Left renal pelvis (tissue), 4 donors: ENCODE measurements at regions not wholly inside any gene's neighbourhood (a gene's known extent, or its start where the extent isn't known, plus 50 kb on each side); places are given as distances from the start of the nearest gene placed in this dataset.

Experiments used
- DNase-seq, 4 donors: peaks; one replicate each; pipeline ENCODE4 v3.0.0-alpha.2; 2013; ENCODE audit warnings: low read depth in 4 of 4, low spot score in 3 of 4

DNA sequence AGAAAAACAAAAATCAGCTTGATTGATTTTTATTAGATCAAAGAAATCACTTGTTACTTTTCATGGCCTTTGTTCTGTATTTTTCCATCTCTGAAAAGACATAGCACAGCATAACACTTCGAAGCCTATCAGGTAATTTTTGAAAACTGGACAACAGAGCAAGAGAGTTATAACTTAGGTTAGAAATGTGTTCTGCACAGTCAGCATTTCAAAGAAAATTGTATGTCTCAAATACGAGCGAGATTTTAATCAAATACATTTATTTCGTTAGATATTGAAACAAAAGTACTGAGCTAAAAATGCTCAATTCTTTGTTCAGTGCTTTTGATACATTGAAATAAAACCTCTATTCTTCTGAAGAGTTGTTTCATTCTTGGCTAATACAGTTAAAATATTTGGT lies 144.1 kb upstream of the SLC10A2 start:
- no peak for DNase-seq

DNA sequence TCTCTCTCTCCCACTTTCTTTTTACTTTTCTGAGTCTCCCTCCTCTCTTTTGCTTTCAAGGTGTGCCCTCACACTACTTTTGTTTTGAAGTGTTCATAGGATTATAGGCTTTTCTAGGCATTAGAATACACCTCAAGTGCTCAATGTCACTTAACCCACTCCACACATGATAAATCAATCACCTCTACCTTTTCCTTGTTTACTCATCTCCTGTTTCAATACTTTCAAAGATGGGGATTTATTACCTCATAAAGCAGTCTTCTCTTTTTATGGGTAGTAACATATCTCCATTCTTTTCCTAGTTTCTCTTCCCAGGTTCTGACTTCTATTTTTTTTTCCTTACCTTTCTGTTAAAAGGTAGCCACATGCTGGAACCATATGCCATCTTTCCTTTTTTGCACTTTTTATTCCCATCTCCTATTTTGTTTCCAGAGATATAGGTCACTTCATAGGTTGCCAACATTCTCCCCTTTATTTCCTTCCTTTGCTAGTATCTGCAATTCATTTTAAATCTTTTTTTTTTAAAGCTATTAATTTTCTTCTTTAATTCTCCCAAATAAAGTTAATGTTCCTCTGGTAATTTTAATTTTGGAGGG lies 137.6 kb upstream of the SLC10A2 start:
- DNase-seq, result peak in 1 of 4 donors; percentile 33

DNA sequence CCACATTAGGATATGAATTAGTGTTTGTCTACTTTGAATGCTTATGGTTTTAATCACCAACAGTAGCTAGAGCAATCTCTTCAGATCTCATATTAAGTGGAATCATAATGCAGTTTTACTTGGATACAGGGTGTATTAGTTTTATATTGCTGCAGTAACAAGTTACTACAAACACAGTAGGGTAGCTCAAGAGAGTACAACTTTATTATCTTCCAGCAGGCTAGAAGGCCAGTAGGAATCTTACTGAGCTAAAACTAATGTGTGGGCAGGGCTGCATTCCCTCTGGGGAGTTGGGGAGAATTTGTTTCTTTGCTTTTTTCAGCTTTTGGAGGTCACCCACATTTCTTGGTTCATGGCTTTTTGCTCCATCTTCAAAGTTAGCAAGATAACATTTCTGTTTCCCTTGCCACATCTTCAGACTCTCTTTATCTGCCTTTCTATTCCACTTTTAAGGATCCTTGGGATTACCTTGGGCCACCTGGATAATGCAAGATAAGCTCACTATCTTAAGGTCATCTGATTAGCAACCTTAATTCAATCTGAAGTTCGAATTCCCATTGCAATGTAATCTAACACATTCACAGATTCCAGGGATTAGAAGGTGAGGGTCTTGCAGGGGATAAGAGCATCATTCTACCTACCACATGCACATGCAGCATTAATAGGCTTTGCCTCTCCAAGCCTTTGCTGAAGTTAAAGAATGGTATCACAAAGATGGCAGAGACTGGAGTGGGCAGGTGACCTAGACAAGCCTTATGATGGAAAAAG lies 134.1 kb upstream of the SLC10A2 start:
- DNase-seq, result no peak

DNA sequence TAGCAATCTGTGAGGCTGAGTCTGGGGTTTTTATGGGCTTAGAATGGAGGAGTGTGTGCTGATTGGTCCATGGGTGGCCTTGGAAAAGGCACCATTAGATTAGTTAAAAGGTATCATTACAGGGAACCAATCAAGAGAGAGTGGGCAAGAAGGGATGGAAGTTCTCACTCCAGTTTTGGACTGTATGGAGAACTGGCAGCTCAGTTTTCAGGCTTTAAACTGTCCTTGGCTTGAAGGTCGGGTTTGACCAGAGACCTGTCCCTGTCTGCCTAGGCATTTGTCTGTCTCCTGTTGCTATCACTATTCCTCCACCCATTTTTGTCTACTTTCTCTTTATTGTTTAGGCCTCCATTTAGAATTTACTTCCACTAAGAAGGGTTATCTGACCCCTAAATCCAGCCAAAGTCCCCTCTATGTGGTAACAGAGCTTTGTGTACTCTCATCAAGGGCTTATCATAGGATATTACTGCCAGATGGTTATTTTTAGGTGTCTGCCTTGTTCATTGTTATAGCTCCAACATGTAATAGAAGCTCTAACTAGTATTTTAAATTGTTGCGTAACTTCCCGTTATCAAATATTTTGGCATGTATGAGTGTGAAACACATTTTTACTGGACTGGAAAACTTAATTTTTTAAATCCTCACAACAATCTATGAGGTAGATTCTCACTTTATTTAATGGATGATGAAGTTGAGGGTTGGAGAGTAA lies 133.3 kb upstream of the SLC10A2 start:
- no peak for DNase-seq

DNA sequence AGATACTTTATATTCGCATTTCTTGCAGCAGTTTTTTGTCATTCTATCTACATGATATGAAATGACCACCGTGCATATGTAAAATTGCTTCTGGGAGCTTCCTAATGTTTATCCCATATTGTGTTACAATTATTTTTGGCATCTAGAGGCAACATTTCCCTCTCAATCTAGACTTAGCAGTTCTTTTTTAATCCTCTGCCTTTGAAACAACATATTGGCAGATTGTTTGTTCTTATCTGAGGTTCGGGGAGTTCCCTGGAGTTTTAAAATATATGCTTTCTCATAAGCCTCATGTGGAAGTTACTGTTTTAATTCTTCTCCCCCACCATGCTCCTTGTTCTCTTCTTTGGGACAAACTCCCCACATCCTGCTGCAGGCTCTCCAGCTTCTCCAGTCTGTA lies 130.1 kb upstream of the SLC10A2 start:
- DNase-seq, result no peak

DNA sequence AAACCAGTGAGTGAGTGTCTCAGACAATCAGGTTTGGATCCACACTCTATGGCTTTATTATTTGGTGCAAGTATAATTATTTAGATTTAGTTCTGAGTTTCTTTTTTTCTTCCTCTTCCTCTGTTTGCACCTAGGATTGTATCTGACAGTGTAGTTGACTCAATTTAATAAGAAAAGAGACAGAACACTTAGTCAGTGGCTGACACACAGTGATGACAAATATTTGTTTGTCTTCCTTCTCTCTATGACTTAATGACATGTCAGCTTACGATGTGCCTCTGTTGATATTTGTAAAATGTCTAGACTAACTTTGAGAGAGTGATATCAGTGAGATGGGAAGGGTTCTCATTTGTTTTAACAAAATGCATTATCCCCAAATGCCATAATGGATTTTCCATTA lies 129.5 kb upstream of the SLC10A2 start:
- DNase-seq, result no peak

DNA sequence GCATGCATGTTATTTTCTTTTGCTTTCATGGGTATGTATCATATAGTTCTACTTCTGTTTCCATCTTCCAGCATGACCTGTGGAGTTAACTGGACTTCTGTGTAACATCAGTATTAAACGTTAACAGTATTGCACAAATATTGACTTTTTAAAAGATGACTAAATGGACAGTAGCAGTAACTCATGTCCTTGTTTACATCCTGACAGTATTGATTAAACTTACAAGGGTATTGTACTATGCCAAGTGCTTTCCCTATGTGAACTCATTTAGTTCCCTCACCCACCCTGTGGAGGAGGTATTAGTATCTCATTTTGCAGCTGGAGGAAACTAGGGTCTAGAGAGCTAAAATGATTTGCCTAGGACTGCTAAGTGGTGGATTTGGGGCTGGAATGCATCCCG lies 128.7 kb upstream of the SLC10A2 start:
- no peak for DNase-seq

DNA sequence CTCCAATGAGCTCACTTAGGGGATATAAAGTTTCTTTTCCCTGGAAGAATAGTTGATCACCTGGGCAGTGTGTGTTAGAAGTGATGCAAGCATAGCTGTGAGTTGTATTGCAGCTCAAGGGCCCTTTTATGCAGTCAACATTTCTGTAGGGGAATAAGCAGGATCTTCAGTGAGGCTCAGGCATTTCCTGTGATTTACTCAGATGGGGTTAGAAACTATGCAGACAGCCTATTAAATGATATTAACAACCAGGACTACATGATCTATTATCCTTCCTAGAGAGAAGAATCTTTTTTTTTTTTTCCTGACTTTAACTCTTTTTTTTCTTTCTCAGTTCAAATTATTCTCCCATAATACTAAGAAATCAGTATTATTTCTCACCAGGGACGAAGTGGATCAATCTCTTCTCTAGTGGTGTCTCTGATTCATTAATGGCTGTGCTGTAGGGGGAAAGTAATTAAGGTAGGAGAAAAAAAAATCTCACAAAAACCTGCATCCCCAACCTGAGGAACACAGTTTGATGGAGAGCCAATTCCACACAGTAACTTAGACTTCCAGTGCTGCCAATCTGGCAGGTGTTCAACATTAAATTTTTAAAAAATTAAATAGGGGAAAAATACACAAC lies 126.4 kb upstream of the SLC10A2 start:
- no peak for DNase-seq

DNA sequence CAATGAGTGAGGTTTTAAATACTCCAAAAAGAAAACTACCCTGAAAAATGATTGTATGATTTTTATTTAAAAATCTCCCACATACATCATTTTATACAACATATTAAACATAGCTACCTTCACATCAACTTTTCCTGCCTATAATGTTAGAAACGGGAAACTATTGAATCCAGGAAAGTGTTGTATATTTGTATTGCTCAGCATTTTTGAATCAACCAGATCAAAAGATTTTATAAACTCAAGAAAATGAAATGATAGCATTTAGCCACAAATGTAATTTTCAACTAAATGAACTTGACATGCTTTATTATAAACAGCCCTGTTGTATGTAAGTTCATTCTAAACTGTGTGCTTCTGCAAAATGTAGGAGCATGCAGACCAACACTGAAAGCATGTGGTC lies 124.6 kb upstream of the SLC10A2 start:
- no peak for DNase-seq

DNA sequence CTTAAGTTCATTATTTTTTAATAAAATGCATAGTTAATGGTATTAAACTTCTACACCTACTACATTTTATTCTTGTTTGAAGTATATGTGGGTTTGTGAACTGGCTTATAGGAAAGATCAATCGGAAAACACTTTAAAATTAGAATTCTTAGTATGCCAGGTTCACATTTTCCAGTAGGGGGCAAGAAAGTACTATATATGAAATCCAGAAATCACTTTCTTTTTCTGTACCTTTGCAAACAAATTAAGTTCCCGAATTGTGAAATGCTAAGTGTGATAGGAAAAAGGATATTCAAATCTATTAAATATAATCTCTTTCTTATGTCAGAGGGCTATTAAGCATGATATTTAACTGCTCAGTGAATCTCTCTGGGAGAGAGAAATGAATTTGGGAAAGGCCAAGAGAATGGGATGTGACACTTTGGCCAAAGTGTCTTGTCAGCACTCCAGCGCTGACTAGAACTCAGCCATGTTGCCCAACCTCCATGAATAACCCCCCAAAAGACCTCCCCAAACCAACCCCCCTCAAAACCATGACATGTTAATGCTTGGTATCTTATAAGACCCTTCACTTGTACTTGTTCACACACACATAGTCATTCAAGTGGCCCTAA lies 122.6 kb upstream of the SLC10A2 start:
- DNase-seq, result peak in 1 of 4 donors; percentile 22

DNA sequence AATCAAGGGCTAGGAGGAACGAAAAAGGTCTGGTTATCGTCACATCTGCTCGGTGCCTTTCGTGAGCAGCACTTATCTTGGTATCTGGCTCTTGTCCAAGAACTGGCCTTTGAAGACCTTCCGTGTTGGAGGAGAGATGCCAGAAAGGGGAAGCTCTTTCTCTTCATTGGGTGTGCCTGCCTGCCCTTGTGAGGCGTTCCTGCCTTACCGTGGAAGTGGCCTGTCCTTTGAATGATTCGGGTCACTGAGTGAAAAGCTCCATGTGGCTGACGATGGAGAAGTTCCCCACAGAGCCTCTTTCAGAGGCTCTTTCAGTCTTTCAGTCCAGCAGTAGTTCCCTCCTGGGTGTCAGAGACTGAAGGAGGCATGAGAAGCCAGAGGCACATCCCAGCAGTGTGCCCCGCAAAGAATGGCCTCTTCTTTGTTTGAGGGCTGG lies 121.5 kb upstream of the SLC10A2 start:
- DNase-seq, result no peak

DNA sequence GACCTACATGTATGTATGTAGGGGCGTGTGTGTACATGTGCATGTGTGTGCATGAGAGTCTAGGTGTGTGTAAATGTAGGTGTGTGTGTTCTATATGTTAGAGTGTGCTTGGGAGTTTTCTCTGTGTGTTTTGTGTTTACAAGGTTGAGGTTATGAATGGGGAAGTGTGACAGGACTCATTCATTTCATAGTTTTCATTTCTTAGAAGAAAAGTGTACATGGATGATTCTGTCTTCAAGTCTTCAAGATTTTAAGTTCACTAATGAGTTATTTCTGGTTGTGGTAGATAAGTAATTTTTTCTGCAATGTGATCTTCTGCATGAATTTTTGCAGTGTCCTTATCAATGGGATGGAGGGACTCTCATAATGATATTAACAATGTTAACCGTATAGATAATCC lies 118.2 kb upstream of the SLC10A2 start:
- no peak for DNase-seq

DNA sequence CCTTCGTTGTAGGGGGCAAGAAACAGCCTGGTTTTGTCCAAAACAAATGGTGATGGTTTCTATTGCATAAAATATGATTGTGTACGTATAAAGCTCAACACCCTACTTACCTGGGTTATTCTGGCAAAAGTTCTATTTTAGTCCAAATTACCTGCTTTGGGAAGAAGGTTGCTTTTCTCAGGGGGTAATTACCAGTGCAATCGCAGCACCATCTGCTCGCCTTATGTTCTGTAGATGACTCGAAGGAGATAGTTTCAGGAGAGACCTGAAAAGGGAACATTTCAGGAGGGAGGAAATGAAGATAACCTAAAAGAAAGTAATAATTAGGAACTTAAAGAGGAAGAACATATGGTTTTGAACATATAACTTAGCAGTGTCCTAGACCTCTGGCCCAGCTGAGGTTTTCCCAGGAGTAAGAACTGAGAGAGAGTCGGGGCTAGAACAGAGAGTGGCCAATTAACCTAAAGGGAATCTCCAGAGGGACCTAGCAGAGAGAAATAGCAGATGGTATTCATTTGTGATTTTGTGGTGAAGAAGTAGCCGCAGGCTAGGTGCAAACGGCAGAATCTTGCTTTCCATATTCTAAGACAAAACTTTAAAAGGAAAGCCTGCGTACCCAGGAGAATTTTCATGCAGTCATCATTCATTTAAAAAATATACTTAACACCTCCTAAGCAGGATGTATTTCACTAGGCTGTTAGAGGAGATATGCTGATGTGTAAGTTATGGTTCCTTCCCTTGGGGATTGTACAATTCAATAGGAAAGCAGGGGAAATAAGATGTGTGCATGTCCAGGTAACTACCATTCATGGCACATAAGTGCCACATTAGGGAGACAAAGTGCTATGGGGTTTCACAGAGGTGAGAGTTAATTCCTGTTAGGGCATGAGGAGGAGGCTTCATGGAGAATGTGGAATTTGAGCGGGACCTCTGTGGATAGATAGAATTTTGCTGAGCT lies 113.0 kb upstream of the SLC10A2 start:
- no peak for DNase-seq

DNA sequence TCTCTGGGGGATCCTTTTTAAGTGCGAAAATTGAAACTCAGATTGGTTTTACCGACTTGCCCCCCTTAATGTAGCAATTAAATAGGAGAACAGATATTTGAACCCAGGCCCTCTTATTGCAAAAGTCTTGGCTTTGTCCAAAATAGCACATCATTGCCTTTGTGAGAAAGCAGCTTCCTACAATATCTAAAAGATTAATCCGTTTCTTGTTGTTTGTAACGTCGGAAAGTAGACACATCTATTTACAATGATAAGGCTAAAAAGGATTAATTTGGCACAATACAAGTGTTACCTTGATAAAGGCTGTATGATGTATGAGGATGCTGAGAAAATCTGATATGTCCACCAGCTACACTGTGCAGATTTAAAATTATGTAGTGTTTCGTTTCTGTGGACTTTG lies 108.7 kb upstream of the SLC10A2 start:
- no peak for DNase-seq

DNA sequence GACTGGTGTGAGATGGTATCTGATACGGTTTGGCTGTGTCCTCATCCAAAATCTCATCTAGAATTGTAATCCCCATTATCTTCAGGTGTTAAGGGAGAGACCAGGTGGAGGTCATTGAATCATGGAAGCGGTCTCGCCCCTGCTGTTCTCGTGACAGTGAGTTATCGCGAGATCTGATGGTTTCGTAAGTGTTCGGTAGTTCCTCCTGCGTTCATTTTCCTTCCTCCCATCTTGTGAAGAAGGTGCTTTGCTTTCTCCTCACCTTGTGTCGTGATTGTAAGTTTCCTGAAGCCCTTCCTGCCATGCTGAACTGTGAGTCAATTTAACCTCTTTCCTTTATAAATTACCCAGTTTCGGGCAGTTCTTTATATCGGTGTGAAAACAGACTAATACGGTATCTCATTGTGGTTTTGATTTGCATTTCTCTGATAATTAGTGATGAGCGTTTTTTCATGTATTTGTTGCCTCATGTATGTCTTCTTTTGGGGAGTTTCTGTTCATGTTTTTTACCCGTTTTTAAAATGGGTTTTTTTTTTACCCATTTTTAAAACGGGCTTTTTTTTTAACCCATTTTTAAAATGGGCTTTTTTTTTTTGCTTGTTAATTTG lies 102.8 kb upstream of the SLC10A2 start:
- DNase-seq, result no peak

DNA sequence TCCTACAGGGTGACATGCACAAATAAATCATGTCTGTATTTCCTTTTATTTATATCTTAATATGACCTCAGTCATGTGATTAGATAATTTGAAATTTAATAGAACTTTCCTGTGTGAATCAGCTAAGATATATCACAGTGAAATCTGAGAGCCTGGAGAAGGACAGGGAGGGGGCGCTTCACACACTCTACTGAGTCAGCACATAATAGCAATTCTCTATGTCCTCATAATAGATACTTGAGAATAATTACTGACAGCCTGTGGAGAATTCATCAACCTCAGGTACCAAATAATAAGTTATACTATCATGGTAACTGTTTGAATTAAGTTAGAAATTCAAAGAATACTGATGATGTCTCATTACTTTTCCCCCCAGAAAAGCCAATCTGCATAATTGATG lies 98.0 kb upstream of the SLC10A2 start:
- no peak for DNase-seq

DNA sequence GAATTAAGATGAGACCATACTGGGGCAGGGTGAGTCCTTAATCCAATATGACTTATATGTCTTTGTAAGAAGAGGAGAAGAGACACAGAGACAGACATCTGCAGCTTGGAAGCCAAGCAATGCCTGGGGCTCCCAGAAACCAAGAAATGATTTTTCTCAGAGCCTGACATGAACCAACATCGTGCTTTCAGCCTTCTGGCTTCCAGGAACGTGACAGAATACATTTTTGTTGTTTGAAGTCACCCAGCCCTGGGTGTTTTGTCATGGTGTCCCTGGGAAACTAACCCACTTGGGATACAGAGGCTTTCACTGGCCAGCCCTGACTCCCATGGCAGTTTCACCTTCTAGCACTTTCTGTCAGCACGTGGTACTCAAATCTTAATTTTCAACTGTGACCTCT lies 95.3 kb upstream of the SLC10A2 start:
- no peak for DNase-seq

DNA sequence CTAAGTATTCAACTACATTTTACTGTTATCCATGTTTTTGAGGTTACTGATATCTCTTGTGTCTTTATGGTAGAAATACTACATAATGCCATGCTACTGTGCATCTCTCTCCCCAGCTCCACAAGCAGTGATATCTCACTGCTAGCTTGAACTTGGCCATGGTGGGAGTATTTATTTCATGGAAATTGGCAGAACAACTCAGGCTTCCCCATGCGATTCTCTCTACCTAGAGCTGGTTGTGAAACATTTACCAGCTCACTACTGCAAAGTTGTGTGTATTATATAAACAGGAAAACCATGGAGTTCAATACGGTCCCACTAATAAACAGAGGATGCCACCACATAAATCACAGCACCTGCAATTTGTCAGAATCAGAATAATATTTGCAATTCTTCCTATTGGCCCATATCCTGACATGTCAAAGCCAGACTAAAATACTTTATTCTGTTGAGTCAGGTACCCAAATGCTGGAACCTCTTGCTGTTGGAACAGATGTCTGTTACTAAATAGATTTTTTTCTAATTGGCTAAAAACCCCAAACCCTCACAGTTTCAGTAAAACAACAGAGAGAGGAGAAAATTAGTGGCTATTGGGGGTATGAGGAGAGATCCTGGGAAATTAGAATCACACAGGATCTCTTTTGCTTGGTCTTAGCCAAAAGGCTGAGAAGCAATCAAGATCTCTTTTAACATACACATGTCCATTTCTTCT lies 91.4 kb upstream of the SLC10A2 start:
- no peak for DNase-seq

DNA sequence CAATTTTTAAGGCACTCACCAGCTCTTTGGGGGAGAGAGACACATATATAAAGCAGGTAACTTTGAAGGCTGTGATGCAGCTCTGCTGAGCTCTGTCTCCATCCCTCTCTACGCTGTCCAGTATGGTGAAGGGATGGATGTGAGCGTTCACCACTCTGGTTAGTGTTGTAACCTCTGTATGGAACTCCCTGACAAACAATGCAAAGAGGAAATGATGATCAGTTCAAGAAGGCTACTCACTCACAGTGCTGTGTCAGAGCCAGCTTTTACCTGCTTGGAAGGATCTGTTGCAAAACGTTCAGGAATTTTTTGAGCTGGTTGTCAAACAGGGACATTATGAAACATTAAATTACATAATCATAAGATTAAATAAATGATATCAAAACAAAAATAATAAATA lies 90.8 kb upstream of the SLC10A2 start:
- DNase-seq, result no peak
